Sigmoid colon (tissue), 4 donors: ENCODE measurements at regions not wholly inside any gene's neighbourhood (a gene's known extent, or its start where the extent isn't known, plus 50 kb on each side); places are given as distances from the start of the nearest gene placed in this dataset.

ENCODE experiments used
- EP300 ChIP-seq, 4 donors: sonication (generic); formaldehyde crosslinking; IDR thresholded peaks; one replicate each; pipeline ENCODE4 v1.6.1; 2017; ENCODE audit warnings: antibody characterized with exemption in 4 of 4
- POLR2A ChIP-seq, 2 donors: fragments of 450-650 bp; IDR thresholded peaks; one replicate each; pipeline ENCODE4 v1.6.1; 2016; ENCODE audit warnings: antibody characterized with exemption in 2 of 2, mild to moderate bottlenecking in 2 of 2, moderate library complexity in 2 of 2
- POLR2AphosphoS5 ChIP-seq, 4 donors: sonication (generic); formaldehyde crosslinking; IDR thresholded peaks; one replicate each; pipeline ENCODE4 v1.6.1; 2017; ENCODE audit warnings: antibody characterized with exemption in 4 of 4
- TF ChIP-seq, protein P1 (sequence below), 4 experiments: fragments of 450-650 bp in 3 of 4; fragments of 200-600 bp in 1 of 4; IDR thresholded peaks; one replicate each; pipeline ENCODE4 v1.5.1; 2016 to 2019; ENCODE audit warnings: antibody characterized with exemption in 4 of 4, mild to moderate bottlenecking in 3 of 4, moderate library complexity in 2 of 4

DNA sequence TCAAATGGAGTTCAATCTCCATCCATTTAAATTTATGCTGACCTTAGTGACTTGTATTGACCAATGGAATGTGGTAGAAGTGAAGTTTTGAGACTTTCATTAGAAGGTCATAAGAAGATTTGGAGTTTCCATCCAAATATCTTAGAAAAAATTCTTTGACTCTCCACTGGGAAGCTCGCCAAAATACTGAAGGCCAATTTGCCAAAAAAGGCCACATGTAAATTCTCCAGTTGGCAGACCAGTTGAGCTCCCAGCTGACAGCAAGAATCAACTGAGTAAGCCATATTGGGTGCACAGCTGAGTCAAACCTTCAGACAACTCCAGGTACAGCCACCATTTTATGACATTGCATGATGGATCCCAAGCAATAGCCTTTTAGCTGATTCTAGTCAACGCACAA, 228.3 kb upstream of the SETBP1 start:
- TF ChIP-seq POLR2A (IDR thresholded peaks at IDR 0.05) (no peak), EP300 (IDR thresholded peaks at IDR 0.05) (no peak), POLR2AphosphoS5 (IDR thresholded peaks at IDR 0.05) (no peak)
- TF ChIP-seq, protein P1, sequence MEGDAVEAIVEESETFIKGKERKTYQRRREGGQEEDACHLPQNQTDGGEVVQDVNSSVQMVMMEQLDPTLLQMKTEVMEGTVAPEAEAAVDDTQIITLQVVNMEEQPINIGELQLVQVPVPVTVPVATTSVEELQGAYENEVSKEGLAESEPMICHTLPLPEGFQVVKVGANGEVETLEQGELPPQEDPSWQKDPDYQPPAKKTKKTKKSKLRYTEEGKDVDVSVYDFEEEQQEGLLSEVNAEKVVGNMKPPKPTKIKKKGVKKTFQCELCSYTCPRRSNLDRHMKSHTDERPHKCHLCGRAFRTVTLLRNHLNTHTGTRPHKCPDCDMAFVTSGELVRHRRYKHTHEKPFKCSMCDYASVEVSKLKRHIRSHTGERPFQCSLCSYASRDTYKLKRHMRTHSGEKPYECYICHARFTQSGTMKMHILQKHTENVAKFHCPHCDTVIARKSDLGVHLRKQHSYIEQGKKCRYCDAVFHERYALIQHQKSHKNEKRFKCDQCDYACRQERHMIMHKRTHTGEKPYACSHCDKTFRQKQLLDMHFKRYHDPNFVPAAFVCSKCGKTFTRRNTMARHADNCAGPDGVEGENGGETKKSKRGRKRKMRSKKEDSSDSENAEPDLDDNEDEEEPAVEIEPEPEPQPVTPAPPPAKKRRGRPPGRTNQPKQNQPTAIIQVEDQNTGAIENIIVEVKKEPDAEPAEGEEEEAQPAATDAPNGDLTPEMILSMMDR (IDR thresholded peaks at IDR 0.05) = no peak
